CD14-positive monocyte (primary cell): ENCODE measurements at regions not wholly inside any gene's neighbourhood (a gene's known extent, or its start where the extent isn't known, plus 50 kb on each side); places are given as distances from the start of the nearest gene placed in this dataset.

Experiments used
- DNase-seq, 3 donors: peaks; one replicate each; pipeline ENCODE4 v3.0.0-alpha.2; 2011 to 2022
- H2AFZ ChIP-seq: 2 replicates; pipeline ENCODE4 v1.6.0; 2012; ENCODE audit warnings: mild to moderate bottlenecking, low read depth, low read length, inconsistent platforms; ENCODE audit not compliant: insufficient read depth, poor library complexity, severe bottlenecking
- H3K27ac ChIP-seq, 2 donors: 1 replicate in 1 of 2; 2 replicates in 1 of 2; pipeline ENCODE4 v1.5.1; 2012 to 2013; ENCODE audit warnings: low read length in 2 of 2, control low read depth in 1 of 2, inconsistent platforms in 1 of 2, low read depth in 1 of 2, mild to moderate bottlenecking in 1 of 2
- H3K27me3 ChIP-seq, 2 donors: one replicate each; pipeline versions ENCODE4 v1.6.0 to v1.6.1; 2011 to 2013; ENCODE audit warnings: low read length in 2 of 2; ENCODE audit not compliant: control insufficient read depth in 2 of 2, insufficient read depth in 2 of 2
- H3K36me3 ChIP-seq, 2 donors: replicated peaks in 1 of 2; 1 replicate in 1 of 2; 2 replicates in 1 of 2; pipeline versions ENCODE4 v1.5.1 to v1.6.1; 2012 to 2013; ENCODE audit warnings: low read length in 2 of 2, control low read depth in 1 of 2, inconsistent platforms in 1 of 2, mild to moderate bottlenecking in 1 of 2; ENCODE audit not compliant: insufficient read depth in 2 of 2, control insufficient read depth in 1 of 2
- H3K4me1 ChIP-seq, 2 donors: 1 replicate in 1 of 2; 2 replicates in 1 of 2; pipeline versions ENCODE4 v1.5.1 to v1.6.1; 2012 to 2013; ENCODE audit warnings: low read length in 2 of 2, control low read depth in 1 of 2, inconsistent platforms in 1 of 2, mild to moderate bottlenecking in 1 of 2, moderate library complexity in 1 of 2; ENCODE audit not compliant: insufficient read depth in 2 of 2, control insufficient read depth in 1 of 2
- H3K4me2 ChIP-seq: replicated peaks from 2 replicates; pipeline ENCODE3; 2012; ENCODE audit warnings: low read length, moderate library complexity, mild to moderate bottlenecking; ENCODE audit not compliant: poor library complexity, severe bottlenecking; ENCODE audit errors: extremely low read depth
- H3K4me3 ChIP-seq, 3 experiments: fragments of 200-600 bp in 1 of 3; sonication (generic) in 1 of 3; replicated peaks in 1 of 3; 1 replicate in 2 of 3; 2 replicates in 1 of 3; pipeline ENCODE4 v1.5.1; 2011 to 2013; ENCODE audit warnings: low read length in 3 of 3, mild to moderate bottlenecking in 3 of 3, control low read depth in 2 of 3, low read depth in 2 of 3, inconsistent platforms in 1 of 3, moderate library complexity in 1 of 3
- H3K79me2 ChIP-seq: 2 replicates; pipeline ENCODE4 v1.6.0; 2012; ENCODE audit warnings: mild to moderate bottlenecking, control low read depth, inconsistent platforms, low read length, moderate library complexity; ENCODE audit not compliant: insufficient read depth
- H3K9ac ChIP-seq: 2 replicates; pipeline ENCODE4 v1.6.0; 2017; ENCODE audit warnings: low read length, mild to moderate bottlenecking; ENCODE audit not compliant: insufficient read depth, poor library complexity, severe bottlenecking
- H3K9me3 ChIP-seq, 2 donors: replicated peaks in 1 of 2; 1 replicate in 1 of 2; 2 replicates in 1 of 2; pipeline versions ENCODE4 v1.5.1 to v1.6.1; 2012 to 2013; ENCODE audit warnings: low read length in 2 of 2, control low read depth in 1 of 2; ENCODE audit not compliant: control insufficient read depth in 1 of 2, insufficient read depth in 1 of 2
- H4K20me1 ChIP-seq: 2 replicates; pipeline ENCODE4 v1.6.0; 2012; ENCODE audit warnings: mild to moderate bottlenecking, low read length, control low read depth, moderate library complexity; ENCODE audit not compliant: insufficient read depth
- H3K27ac Mint-ChIP-seq, 7 donors: one replicate each; pipeline ENCODE4 v1.8.0; 2020; ENCODE audit warnings: mild to moderate bottlenecking in 7 of 7, mixed read lengths in 7 of 7, moderate library complexity in 6 of 7, inconsistent platforms in 2 of 7
- H3K27me3 Mint-ChIP-seq, 3 donors: one replicate each; pipeline ENCODE4 v1.8.0; 2021 to 2022; ENCODE audit warnings: low read depth in 3 of 3, mild to moderate bottlenecking in 3 of 3, mixed read lengths in 3 of 3, moderate library complexity in 3 of 3, inconsistent platforms in 1 of 3
- H3K36me3 Mint-ChIP-seq, 2 donors: one replicate each; pipeline ENCODE4 v1.8.0; 2020; ENCODE audit warnings: mixed read lengths in 2 of 2, inconsistent platforms in 1 of 2, mild to moderate bottlenecking in 1 of 2
- H3K4me1 Mint-ChIP-seq: one replicate; pipeline ENCODE4 v1.8.0; 2020; ENCODE audit warnings: mild to moderate bottlenecking, mixed read lengths
- H3K4me3 Mint-ChIP-seq, 2 donors: one replicate each; pipeline ENCODE4 v1.8.0; 2020; ENCODE audit warnings: mild to moderate bottlenecking in 2 of 2, mixed read lengths in 2 of 2, moderate library complexity in 1 of 2
- H3K9me3 Mint-ChIP-seq, 7 donors: one replicate each; pipeline ENCODE4 v1.8.0; 2020 to 2022; ENCODE audit warnings: mixed read lengths in 7 of 7, mild to moderate bottlenecking in 6 of 7, moderate library complexity in 6 of 7, inconsistent platforms in 2 of 7
- whole genome bisulfite sequencing: methylation state at CpG from one replicate; pipeline ENCODE4 v1.1.5; 2013; ENCODE audit warnings: missing lambda C conversion rate; ENCODE audit not compliant: insufficient coverage; 5-methylcytosine and 5-hydroxymethylcytosine counted together
- intact Hi-C, 2 donors: fragments of 100-400 bp; cut with micrococcal nuclease; formaldehyde crosslinking; loops; one replicate each; pipeline versions ENCODE4 v1.15.0 to v1.15.1; 2023
- TF ChIP-seq, protein P1 (sequence below): fragments of 200-600 bp; IDR thresholded peaks from one replicate; pipeline ENCODE4 v1.8.0; 2022; ENCODE audit warnings: antibody characterized with exemption, mild to moderate bottlenecking

DNA sequence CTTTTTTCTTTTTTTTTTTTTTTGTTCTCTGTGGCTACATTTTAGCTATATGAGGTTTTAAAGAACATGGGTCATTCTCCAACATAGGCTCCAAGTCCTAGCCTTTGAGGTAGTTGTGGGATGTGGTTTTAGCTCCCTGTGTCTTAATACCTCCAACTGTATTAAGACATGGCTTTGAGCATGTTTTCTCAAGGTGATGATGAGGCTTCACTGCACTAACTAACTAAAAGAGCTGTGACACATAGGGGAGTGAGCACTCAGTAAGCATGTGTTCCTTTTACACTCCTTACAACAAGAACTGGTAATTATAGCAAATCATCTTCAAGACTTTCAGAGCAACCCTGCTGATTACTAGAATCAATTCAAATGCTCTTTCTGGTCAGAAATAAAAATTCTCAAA lies 333.6 kb upstream of the CCNH start:
- TF ChIP-seq, protein P1, sequence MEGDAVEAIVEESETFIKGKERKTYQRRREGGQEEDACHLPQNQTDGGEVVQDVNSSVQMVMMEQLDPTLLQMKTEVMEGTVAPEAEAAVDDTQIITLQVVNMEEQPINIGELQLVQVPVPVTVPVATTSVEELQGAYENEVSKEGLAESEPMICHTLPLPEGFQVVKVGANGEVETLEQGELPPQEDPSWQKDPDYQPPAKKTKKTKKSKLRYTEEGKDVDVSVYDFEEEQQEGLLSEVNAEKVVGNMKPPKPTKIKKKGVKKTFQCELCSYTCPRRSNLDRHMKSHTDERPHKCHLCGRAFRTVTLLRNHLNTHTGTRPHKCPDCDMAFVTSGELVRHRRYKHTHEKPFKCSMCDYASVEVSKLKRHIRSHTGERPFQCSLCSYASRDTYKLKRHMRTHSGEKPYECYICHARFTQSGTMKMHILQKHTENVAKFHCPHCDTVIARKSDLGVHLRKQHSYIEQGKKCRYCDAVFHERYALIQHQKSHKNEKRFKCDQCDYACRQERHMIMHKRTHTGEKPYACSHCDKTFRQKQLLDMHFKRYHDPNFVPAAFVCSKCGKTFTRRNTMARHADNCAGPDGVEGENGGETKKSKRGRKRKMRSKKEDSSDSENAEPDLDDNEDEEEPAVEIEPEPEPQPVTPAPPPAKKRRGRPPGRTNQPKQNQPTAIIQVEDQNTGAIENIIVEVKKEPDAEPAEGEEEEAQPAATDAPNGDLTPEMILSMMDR: no peak
- Histone ChIP-seq H3K9me3 (no peaks in the 10 kb centered on the region), H3K4me2 (no peak overlapping the region), H4K20me1 (no peaks in the 10 kb centered on the region), H3K27ac (no peak overlapping the region), H2AFZ (no peak overlapping the region), H3K36me3 (no peaks in the 10 kb centered on the region), H3K4me1 (no peaks in the 10 kb centered on the region), H3K4me3 (no peak overlapping the region), H3K27me3 (no peaks in the 10 kb centered on the region), H3K79me2 (no peaks in the 10 kb centered on the region), H3K9ac (no peak overlapping the region)
- no peak overlapping the region for H3K27ac Mint-ChIP-seq
- peaks cover 0 to 2% (median 0%) of the 10 kb centered on the region in 7 donors for H3K9me3 Mint-ChIP-seq
- no peak overlapping the region for H3K4me3 Mint-ChIP-seq
- H3K4me1 Mint-ChIP-seq: no peaks in the 10 kb centered on the region
- no peaks in the 10 kb centered on the region for H3K36me3 Mint-ChIP-seq
- H3K27me3 Mint-ChIP-seq: peaks cover 0 to 1% (median 0%) of the 10 kb centered on the region in 3 donors
- no peak for DNase-seq
- intact Hi-C loops: no loop called here

DNA sequence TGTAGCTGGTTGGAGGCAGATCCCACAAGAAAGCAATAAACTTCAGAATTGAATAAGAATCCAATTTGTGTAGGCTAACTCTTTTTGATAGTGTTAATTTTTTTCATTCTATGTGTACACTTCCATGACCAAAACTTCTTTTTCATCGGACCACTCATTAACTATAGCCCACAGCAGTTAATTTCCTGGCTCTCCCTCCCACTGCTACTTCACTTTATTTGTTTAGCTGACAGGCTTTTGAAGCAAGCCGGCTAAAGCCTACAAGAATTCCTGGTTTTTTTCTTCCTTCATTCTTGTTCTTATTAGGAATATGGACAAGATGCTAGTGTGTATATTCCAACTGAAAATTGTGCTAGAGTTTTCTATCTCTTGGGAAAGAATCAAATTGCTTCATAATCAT lies 329.2 kb upstream of the CCNH start:
- Mint-ChIP-seq H3K27me3 (no peaks in the 10 kb centered on the region), H3K4me3 (no peak overlapping the region), H3K4me1 (no peaks in the 10 kb centered on the region), H3K9me3 (peaks cover 0 to 2% (median 0%) of the 10 kb centered on the region in 7 donors), H3K36me3 (no peaks in the 10 kb centered on the region), H3K27ac (no peak overlapping the region)
- Histone ChIP-seq H3K27ac (no peak overlapping the region), H3K79me2 (no peaks in the 10 kb centered on the region), H3K9me3 (no peaks in the 10 kb centered on the region), H4K20me1 (no peaks in the 10 kb centered on the region), H3K36me3 (no peaks in the 10 kb centered on the region), H3K4me3 (no peak overlapping the region), H2AFZ (no peak overlapping the region), H3K27me3 (no peaks in the 10 kb centered on the region), H3K9ac (no peak overlapping the region), H3K4me1 (no peaks in the 10 kb centered on the region), H3K4me2 (no peak overlapping the region)
- TF ChIP-seq, protein P1: no peak
- DNase-seq: no peak
- 20% methylated on average over 1 of the region's 2 CpGs for WGBS
- intact Hi-C loops: no loop called here
